SK-N-SH (cell line): ENCODE measurements at regions not wholly inside any gene's neighbourhood (a gene's known extent, or its start where the extent isn't known, plus 50 kb on each side); places are given as distances from the start of the nearest gene placed in this dataset.

ENCODE experiments used
- CHD2 ChIP-seq: fragments of 150-350 bp; IDR thresholded peaks from 2 replicates; pipeline ENCODE4 v1.6.1; 2018; ENCODE audit warnings: low read length; ENCODE audit not compliant: partially characterized antibody
- FOSL2 ChIP-seq: IDR thresholded peaks from 2 replicates; pipeline ENCODE4 v1.4.0; 2012; ENCODE audit warnings: low read depth, mild to moderate bottlenecking, moderate library complexity, borderline replicate concordance
- FOXJ3 ChIP-seq: sonication (generic); formaldehyde crosslinking; IDR thresholded peaks from 2 replicates; pipeline ENCODE4 v1.5.1; 2020; ENCODE audit warnings: mild to moderate bottlenecking, missing genetic modification reagents
- GABPA ChIP-seq: IDR thresholded peaks from 2 replicates; pipeline ENCODE4 v1.4.0; 2012; ENCODE audit warnings: low read depth, mild to moderate bottlenecking
- GATA2 ChIP-seq: sonication (generic); formaldehyde crosslinking; IDR thresholded peaks from 2 replicates; pipeline ENCODE4 v1.5.0; 2020; ENCODE audit warnings: mild to moderate bottlenecking, missing genetic modification reagents
- MEF2A ChIP-seq: IDR thresholded peaks from 2 replicates; pipeline ENCODE4 v1.4.0; 2012; ENCODE audit warnings: low read depth, borderline replicate concordance
- NFIC ChIP-seq: IDR thresholded peaks from 2 replicates; pipeline ENCODE4 v1.4.0; 2012; ENCODE audit warnings: borderline replicate concordance
- NRF1 ChIP-seq: IDR thresholded peaks from 2 replicates; pipeline ENCODE4 v1.6.1; 2012; ENCODE audit warnings: low read depth, mild to moderate bottlenecking, low read length
- RAD21 ChIP-seq: IDR thresholded peaks from 2 replicates; pipeline ENCODE4 v1.6.1; 2012; ENCODE audit warnings: mild to moderate bottlenecking, low read length
- RFX5 ChIP-seq: IDR thresholded peaks from 2 replicates; pipeline ENCODE4 v1.6.1; 2012; ENCODE audit warnings: mild to moderate bottlenecking, improper control_type of control experiment, low read length
- RXRA ChIP-seq: IDR thresholded peaks from 2 replicates; pipeline ENCODE4 v1.4.0; 2012; ENCODE audit warnings: low read depth, mild to moderate bottlenecking, borderline replicate concordance
- SIN3A ChIP-seq: IDR thresholded peaks from 2 replicates; pipeline ENCODE4 v1.6.1; 2012; ENCODE audit warnings: low read depth, mild to moderate bottlenecking, low read length, moderate library complexity, borderline replicate concordance
- TAF1 ChIP-seq: IDR thresholded peaks from 2 replicates; pipeline ENCODE4 v1.6.1; 2012; ENCODE audit warnings: low read depth, mild to moderate bottlenecking, low read length, moderate library complexity, borderline replicate concordance
- TEAD4 ChIP-seq: IDR thresholded peaks from 2 replicates; pipeline ENCODE4 v1.4.0; 2012; ENCODE audit warnings: mild to moderate bottlenecking, borderline replicate concordance; ENCODE audit not compliant: insufficient read depth
- USF2 ChIP-seq: fragments of 150-350 bp; IDR thresholded peaks from 2 replicates; pipeline ENCODE4 v1.6.1; 2017; ENCODE audit warnings: antibody characterized with exemption, low read length, low read depth, borderline replicate concordance
- YY1 ChIP-seq: IDR thresholded peaks from 2 replicates; pipeline ENCODE4 v1.4.0; 2012; ENCODE audit warnings: low read depth, mild to moderate bottlenecking
- TF ChIP-seq, protein P1 (sequence below): fragments of 200-600 bp; sonication (generic); IDR thresholded peaks from 2 replicates; pipeline ENCODE4 v1.6.1; 2017; ENCODE audit warnings: antibody characterized with exemption, mild to moderate bottlenecking, moderate library complexity
- TF ChIP-seq, protein P2 (sequence below): fragments of 150-350 bp; IDR thresholded peaks from 2 replicates; pipeline ENCODE4 v1.6.1; 2016; ENCODE audit warnings: mild to moderate bottlenecking, low read depth, low read length
- TF ChIP-seq, protein P3 (sequence below): IDR thresholded peaks from 2 replicates; pipeline ENCODE4; 2012
- TF ChIP-seq, protein P4 (sequence below): IDR thresholded peaks from 2 replicates; pipeline ENCODE4 v1.4.0; 2012; ENCODE audit warnings: low read depth
- TF ChIP-seq, protein P5 (sequence below): IDR thresholded peaks from 2 replicates; pipeline ENCODE4 v1.4.0; 2012; ENCODE audit warnings: low read depth, borderline replicate concordance

DNA sequence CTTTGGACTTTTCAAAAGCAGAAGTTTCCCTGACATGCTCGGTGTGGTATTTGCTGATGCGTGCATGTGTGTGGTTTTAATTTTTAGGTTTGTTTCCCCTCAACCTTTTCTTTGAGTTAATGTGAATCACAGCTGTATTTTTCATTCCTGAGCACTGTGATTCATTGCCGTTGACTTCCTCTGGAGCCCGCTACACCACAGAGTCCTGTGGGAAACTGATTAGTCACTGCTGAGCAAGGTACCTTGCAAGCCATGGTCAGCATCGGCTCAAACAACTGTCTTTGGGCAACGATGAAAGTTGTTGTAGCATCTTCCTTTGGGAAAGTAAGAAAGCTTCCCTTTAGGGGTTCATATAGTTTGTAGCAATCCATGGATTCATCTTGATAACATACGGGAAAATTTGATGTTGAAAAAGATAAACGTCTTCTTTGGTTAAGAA, 57.5 kb downstream of the RIN2 start (continued):
- TF ChIP-seq, protein P1, sequence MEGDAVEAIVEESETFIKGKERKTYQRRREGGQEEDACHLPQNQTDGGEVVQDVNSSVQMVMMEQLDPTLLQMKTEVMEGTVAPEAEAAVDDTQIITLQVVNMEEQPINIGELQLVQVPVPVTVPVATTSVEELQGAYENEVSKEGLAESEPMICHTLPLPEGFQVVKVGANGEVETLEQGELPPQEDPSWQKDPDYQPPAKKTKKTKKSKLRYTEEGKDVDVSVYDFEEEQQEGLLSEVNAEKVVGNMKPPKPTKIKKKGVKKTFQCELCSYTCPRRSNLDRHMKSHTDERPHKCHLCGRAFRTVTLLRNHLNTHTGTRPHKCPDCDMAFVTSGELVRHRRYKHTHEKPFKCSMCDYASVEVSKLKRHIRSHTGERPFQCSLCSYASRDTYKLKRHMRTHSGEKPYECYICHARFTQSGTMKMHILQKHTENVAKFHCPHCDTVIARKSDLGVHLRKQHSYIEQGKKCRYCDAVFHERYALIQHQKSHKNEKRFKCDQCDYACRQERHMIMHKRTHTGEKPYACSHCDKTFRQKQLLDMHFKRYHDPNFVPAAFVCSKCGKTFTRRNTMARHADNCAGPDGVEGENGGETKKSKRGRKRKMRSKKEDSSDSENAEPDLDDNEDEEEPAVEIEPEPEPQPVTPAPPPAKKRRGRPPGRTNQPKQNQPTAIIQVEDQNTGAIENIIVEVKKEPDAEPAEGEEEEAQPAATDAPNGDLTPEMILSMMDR = no peak; the same call in 1 of the 2 replicates
- TF ChIP-seq GATA2 (CRISPR knock-in tag) = no peak
- TF ChIP-seq FOXJ3 = no peak
- TF ChIP-seq FOSL2 = peak; percentile 96
- peak; percentile 75; the same call in 1 of the 2 replicates for TF ChIP-seq NFIC
- no peak for TF ChIP-seq TAF1
- TF ChIP-seq NRF1 = no peak
- TF ChIP-seq, protein P2, sequence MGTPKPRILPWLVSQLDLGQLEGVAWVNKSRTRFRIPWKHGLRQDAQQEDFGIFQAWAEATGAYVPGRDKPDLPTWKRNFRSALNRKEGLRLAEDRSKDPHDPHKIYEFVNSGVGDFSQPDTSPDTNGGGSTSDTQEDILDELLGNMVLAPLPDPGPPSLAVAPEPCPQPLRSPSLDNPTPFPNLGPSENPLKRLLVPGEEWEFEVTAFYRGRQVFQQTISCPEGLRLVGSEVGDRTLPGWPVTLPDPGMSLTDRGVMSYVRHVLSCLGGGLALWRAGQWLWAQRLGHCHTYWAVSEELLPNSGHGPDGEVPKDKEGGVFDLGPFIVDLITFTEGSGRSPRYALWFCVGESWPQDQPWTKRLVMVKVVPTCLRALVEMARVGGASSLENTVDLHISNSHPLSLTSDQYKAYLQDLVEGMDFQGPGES = no peak
- TF ChIP-seq, protein P3, sequence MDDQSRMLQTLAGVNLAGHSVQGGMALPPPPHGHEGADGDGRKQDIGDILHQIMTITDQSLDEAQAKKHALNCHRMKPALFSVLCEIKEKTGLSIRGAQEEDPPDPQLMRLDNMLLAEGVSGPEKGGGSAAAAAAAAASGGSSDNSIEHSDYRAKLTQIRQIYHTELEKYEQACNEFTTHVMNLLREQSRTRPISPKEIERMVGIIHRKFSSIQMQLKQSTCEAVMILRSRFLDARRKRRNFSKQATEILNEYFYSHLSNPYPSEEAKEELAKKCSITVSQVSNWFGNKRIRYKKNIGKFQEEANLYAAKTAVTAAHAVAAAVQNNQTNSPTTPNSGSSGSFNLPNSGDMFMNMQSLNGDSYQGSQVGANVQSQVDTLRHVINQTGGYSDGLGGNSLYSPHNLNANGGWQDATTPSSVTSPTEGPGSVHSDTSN = peak; percentile 89
- 0 out of 2 replicates have a peak, but pooled peaks have one; percentile 21 for TF ChIP-seq MEF2A
- TF ChIP-seq TEAD4 = peak; percentile 72; the same call in 1 of the 2 replicates
- peak; percentile 7; the same call in 1 of the 2 replicates for TF ChIP-seq GABPA
- TF ChIP-seq, protein P4, sequence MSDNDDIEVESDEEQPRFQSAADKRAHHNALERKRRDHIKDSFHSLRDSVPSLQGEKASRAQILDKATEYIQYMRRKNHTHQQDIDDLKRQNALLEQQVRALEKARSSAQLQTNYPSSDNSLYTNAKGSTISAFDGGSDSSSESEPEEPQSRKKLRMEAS = peak; percentile 76
- no peak; the same call in 1 of the 2 replicates for TF ChIP-seq RAD21
- TF ChIP-seq RFX5 = no peak
- peak; percentile 72; the same call in 1 of the 2 replicates for TF ChIP-seq RXRA
- TF ChIP-seq, protein P5, sequence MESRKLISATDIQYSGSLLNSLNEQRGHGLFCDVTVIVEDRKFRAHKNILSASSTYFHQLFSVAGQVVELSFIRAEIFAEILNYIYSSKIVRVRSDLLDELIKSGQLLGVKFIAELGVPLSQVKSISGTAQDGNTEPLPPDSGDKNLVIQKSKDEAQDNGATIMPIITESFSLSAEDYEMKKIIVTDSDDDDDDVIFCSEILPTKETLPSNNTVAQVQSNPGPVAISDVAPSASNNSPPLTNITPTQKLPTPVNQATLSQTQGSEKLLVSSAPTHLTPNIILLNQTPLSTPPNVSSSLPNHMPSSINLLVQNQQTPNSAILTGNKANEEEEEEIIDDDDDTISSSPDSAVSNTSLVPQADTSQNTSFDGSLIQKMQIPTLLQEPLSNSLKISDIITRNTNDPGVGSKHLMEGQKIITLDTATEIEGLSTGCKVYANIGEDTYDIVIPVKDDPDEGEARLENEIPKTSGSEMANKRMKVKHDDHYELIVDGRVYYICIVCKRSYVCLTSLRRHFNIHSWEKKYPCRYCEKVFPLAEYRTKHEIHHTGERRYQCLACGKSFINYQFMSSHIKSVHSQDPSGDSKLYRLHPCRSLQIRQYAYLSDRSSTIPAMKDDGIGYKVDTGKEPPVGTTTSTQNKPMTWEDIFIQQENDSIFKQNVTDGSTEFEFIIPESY = peak; percentile 41; the same call in 1 of the 2 replicates
- TF ChIP-seq CHD2 = no peak
- TF ChIP-seq YY1 = no peak
- peak; percentile 53; the same call in 1 of the 2 replicates for TF ChIP-seq SIN3A
- no peak for TF ChIP-seq USF2
